ENCODE measurements at regions not wholly inside any gene's neighbourhood (a gene's known extent, or its start where the extent isn't known, plus 50 kb on each side); places are given as distances from the start of the nearest gene placed in this dataset.

GRCh38 chr14:54105898-54106297, 149.3 kb upstream of the BMP4 start:
- TF ChIP-seq EZH2 (IDR thresholded peaks at IDR 0.05) (no peak), POLR2AphosphoS5 (IDR thresholded peaks at IDR 0.05; ENCODE audit: borderline replicate concordance, low read depth, low read length) (no peak)
